ENCODE measurements at regions not wholly inside any gene's neighbourhood (a gene's known extent, or its start where the extent isn't known, plus 50 kb on each side); places are given as distances from the start of the nearest gene placed in this dataset.

DNA sequence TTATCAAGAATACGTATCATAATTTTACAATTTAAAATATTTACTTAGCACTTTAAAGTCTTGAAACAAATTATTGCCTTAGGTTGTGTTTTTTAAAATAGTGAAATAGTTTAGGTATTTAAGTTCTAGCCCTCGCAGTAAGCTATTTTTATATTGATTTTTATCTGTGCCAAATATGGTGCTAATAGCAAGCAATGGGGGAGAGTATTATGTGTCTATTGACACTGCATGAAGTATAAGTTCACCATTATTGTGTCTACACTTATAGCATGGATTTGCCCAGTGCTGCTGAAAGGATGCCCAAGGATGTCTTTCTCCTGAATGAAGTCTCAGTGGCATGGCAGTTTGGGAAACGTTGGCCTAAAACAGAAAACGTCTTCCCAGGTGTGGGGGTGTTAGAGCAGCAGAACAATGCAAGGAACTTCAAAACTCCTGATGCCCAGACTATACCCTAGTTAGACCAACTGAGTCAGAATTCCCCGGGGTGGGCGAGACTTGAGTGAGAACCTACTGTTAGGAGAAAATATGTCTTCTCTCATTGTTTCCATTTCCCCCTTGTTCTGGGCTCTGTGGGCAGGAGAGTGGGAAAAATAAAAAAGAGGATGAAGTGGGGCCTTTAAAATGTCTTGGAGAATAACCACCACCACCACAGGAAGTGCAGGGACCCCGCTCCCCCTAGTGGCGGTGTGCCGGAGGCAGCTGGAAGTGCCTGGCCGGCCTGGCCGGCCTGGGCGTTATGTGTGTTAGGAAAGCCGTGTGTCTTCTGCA lies 104.2 kb upstream of the SLC7A14 start (continued):
- TF ChIP-seq AFF4 (CRISPR knock-in tag; IDR thresholded peaks at IDR 0.05) (no peak), ZNF639 (CRISPR knock-in tag; conservative IDR thresholded peaks at IDR 0.05 in 1 of 2, IDR thresholded peaks at IDR 0.05 in 1 of 2) (no peak), STAG1 (CRISPR knock-in tag; IDR thresholded peaks at IDR 0.05; ENCODE audit: borderline replicate concordance) (no peak), DMBX1 (CRISPR knock-in tag; IDR thresholded peaks at IDR 0.05; ENCODE audit: borderline replicate concordance) (peak; percentile 34; the same call in 1 of the 2 replicates), HINFP (tag; conservative IDR thresholded peaks at IDR 0.05; ENCODE audit: low read depth) (no peak), GABPB1 (CRISPR knock-in tag; IDR thresholded peaks at IDR 0.05) (peak; percentile 59), XRCC5 (IDR thresholded peaks at IDR 0.05; ENCODE audit: low read depth, low read length) (peak; percentile 88), RBM14 (IDR thresholded peaks at IDR 0.05; ENCODE audit: borderline replicate concordance, insufficient read depth, low read depth, low read length) (no peak), JUND (IDR thresholded peaks at IDR 0.05; ENCODE audit: borderline replicate concordance, low read depth, low read length) (0 out of 2 replicates have a peak, but pooled peaks have one; percentile 40), JUND (tag; IDR thresholded peaks at IDR 0.05; ENCODE audit: borderline replicate concordance, low read depth, low read length) (peak; percentile 43; the same call in 1 of the 3 replicates), CC2D1A (IDR thresholded peaks at IDR 0.05) (peak; percentile 52), ARID2 (IDR thresholded peaks at IDR 0.05) (0 out of 2 replicates have a peak, but pooled peaks have one; percentile 60), CHAMP1 (IDR thresholded peaks at IDR 0.05) (0 out of 2 replicates have a peak, but pooled peaks have one; percentile 54), TCF15 (CRISPR knock-in tag; IDR thresholded peaks at IDR 0.05) (no peak), SAFB2 (IDR thresholded peaks at IDR 0.05; ENCODE audit: borderline replicate concordance, low read depth, low read length, severe bottlenecking) (no peak), DACH1 (IDR thresholded peaks at IDR 0.05; ENCODE audit: partially characterized antibody) (no peak)

All from K562 (cell line).